ENCODE measurements at regions not wholly inside any gene's neighbourhood (a gene's known extent, or its start where the extent isn't known, plus 50 kb on each side); places are given as distances from the start of the nearest gene placed in this dataset.

GRCh38 chr5:124087752-124088151 lies 575.8 kb downstream of the CSNK1G3 start:
- Histone ChIP-seq H3K9me3 (no peaks in the 10 kb centered on the region), H3K4me1 (no peaks in the 10 kb centered on the region), H3K36me3 (no peaks in the 10 kb centered on the region), H3K4me3 (no peak overlapping the region), H3K27me3 (no peaks in the 10 kb centered on the region), H3K27ac (no peak overlapping the region)
- no peak for TF ChIP-seq CTCF (IDR thresholded peaks at IDR 0.05)
- no peak for TF ChIP-seq EP300 (IDR thresholded peaks at IDR 0.05)
- TF ChIP-seq POLR2AphosphoS5 (IDR thresholded peaks at IDR 0.05): no peak
- TF ChIP-seq POLR2A (IDR thresholded peaks at IDR 0.05): no peak
- DNase-seq (no peak), ATAC-seq (ENCODE audit: low FRiP score in 2 of 2) (no peak)
- 71 to 78% methylated on average over 2 of the region's 2 CpGs for WGBS, 2 donors

GRCh38 chr5:124080256-124080655 lies 568.3 kb downstream of the CSNK1G3 start:
- TF ChIP-seq POLR2A (IDR thresholded peaks at IDR 0.05): no peak
- no peak for TF ChIP-seq POLR2AphosphoS5 (IDR thresholded peaks at IDR 0.05)
- no peak for TF ChIP-seq CTCF (IDR thresholded peaks at IDR 0.05)
- TF ChIP-seq EP300 (IDR thresholded peaks at IDR 0.05): no peak
- no peak for ATAC-seq (ENCODE audit: low FRiP score in 2 of 2)

GRCh38 chr5:124079062-124079461 lies 567.1 kb downstream of the CSNK1G3 start:
- Histone ChIP-seq H3K36me3 (no peaks in the 10 kb centered on the region), H3K4me1 (no peaks in the 10 kb centered on the region), H3K27me3 (no peaks in the 10 kb centered on the region), H3K4me3 (no peak overlapping the region), H3K27ac (no peak overlapping the region), H3K9me3 (no peaks in the 10 kb centered on the region)
- DNase-seq (no peak), ATAC-seq (ENCODE audit: low FRiP score in 2 of 2) (no peak)
- TF ChIP-seq POLR2AphosphoS5 (IDR thresholded peaks at IDR 0.05) (no peak), CTCF (IDR thresholded peaks at IDR 0.05) (no peak), EP300 (IDR thresholded peaks at IDR 0.05) (no peak), POLR2A (IDR thresholded peaks at IDR 0.05) (no peak)

More at GRCh38 chr5:124080256-124080655, 568.3 kb downstream of the CSNK1G3 start:
- Histone ChIP-seq H3K4me3 (no peak overlapping the region), H3K36me3 (no peaks in the 10 kb centered on the region), H3K27me3 (no peaks in the 10 kb centered on the region), H3K27ac (no peak overlapping the region), H3K4me1 (no peaks in the 10 kb centered on the region), H3K9me3 (no peaks in the 10 kb centered on the region)
- DNase-seq: no peak

GRCh38 chr5:124074500-124074899 lies 562.5 kb downstream of the CSNK1G3 start:
- no peak overlapping the region for H3K27ac ChIP-seq
- no peaks in the 10 kb centered on the region for H3K27me3 ChIP-seq
- no peaks in the 10 kb centered on the region for H3K9me3 ChIP-seq
- no peak overlapping the region for H3K4me3 ChIP-seq
- DNase-seq: no peak
- no peak for ATAC-seq (ENCODE audit: low FRiP score in 2 of 2)
- H3K4me1 ChIP-seq: no peaks in the 10 kb centered on the region
- H3K36me3 ChIP-seq: no peaks in the 10 kb centered on the region
- TF ChIP-seq EP300 (IDR thresholded peaks at IDR 0.05) (no peak), POLR2A (IDR thresholded peaks at IDR 0.05) (no peak), CTCF (IDR thresholded peaks at IDR 0.05) (no peak), POLR2AphosphoS5 (IDR thresholded peaks at IDR 0.05) (no peak)

GRCh38 chr5:124072570-124072969 lies 560.6 kb downstream of the CSNK1G3 start:
- ATAC-seq (ENCODE audit: low FRiP score in 2 of 2): no peak
- H3K36me3 ChIP-seq: no peaks in the 10 kb centered on the region
- H3K9me3 ChIP-seq: no peaks in the 10 kb centered on the region
- no peak for DNase-seq
- H3K27me3 ChIP-seq: no peaks in the 10 kb centered on the region
- TF ChIP-seq POLR2A (IDR thresholded peaks at IDR 0.05) (no peak), EP300 (IDR thresholded peaks at IDR 0.05) (no peak), POLR2AphosphoS5 (IDR thresholded peaks at IDR 0.05) (no peak), CTCF (IDR thresholded peaks at IDR 0.05) (no peak)
- H3K27ac ChIP-seq: no peak overlapping the region
- H3K4me3 ChIP-seq: no peak overlapping the region
- H3K4me1 ChIP-seq: no peaks in the 10 kb centered on the region
